Ectodermal cell (in vitro differentiated cells): ENCODE measurements at regions not wholly inside any gene's neighbourhood (a gene's known extent, or its start where the extent isn't known, plus 50 kb on each side); places are given as distances from the start of the nearest gene placed in this dataset.

Source experiments
- H3K27ac ChIP-seq: 2 replicates; pipeline ENCODE4 v1.7.0; 2013; ENCODE audit warnings: mild to moderate bottlenecking, low read depth, low read length; ENCODE audit not compliant: insufficient read depth, poor library complexity, severe bottlenecking
- H3K27me3 ChIP-seq: 2 replicates; pipeline ENCODE4 v1.7.0; 2013; ENCODE audit warnings: mild to moderate bottlenecking, low read length; ENCODE audit not compliant: insufficient read depth, control insufficient read depth, poor library complexity, severe bottlenecking
- H3K36me3 ChIP-seq: one replicate; pipeline ENCODE4 v1.7.0; 2013; ENCODE audit warnings: low read length; ENCODE audit not compliant: control insufficient read depth, insufficient read depth
- H3K4me1 ChIP-seq: one replicate; pipeline ENCODE4 v1.7.0; 2013; ENCODE audit warnings: low read length; ENCODE audit not compliant: control insufficient read depth, insufficient read depth
- H3K4me3 ChIP-seq: 2 replicates; pipeline ENCODE4 v1.7.0; 2013; ENCODE audit warnings: low read depth, low read length, control low read depth; ENCODE audit not compliant: insufficient read depth
- H3K9me3 ChIP-seq: 2 replicates; pipeline ENCODE4 v1.7.0; 2013; ENCODE audit warnings: mild to moderate bottlenecking, low read length, moderate library complexity; ENCODE audit not compliant: control insufficient read depth
- WGBS, 2 experiments: methylation state at CpG; one replicate each; pipeline ENCODE4 v1.1.7; 2013; ENCODE audit warnings: missing lambda C conversion rate in 2 of 2; 5-methylcytosine and 5-hydroxymethylcytosine counted together

DNA sequence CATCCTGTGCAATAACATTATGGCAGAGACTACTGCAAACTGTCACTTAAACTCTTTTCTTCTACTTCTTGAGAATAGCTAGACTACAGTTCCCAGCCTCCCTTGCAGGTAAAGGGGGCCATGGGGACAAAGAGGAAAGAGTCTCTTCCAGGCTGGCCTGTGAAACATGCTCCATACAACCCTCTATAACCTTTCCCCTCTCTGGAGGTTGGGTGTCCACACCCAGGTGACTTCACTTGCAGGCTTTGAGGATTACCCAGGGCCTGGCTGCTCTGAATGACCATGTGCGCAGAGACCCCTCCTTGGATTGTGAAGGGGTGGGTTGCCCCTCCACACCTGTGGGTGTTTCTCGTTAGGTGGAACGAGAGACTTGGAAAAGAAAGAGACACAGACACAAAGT, 84.1 kb downstream of the SEC61G start:
- no peaks in the 10 kb centered on the region for H3K27me3 ChIP-seq
- no peaks in the 10 kb centered on the region for H3K9me3 ChIP-seq
- H3K27ac ChIP-seq = no peak overlapping the region
- H3K4me1 ChIP-seq = no peaks in the 10 kb centered on the region
- WGBS, 2 experiments = 94 to 96% methylated on average over 3 of the region's 3 CpGs
- no peaks in the 10 kb centered on the region for H3K36me3 ChIP-seq
- H3K4me3 ChIP-seq = no peak overlapping the region

DNA sequence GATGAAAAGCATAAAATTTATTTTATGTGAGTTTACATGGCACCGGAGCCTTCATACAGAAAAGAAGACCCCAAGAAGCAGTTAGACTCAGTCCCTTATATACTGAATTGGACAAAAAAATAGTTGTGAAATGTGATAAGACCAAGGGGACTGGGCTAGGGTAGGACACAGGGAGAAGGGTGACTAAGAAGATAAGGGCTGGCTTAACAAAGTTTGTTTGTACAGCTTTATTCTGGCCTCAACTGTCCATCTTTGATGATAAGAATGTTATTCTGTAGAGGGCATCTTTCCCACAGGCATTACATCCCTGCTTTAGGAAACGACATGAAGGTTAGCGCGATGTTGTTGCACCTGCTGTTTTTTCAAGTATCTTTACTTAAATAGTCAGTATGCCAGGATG, 86.5 kb downstream of the SEC61G start:
- H3K9me3 ChIP-seq = no peaks in the 10 kb centered on the region
- 93 to 98% methylated on average over 4 of the region's 4 CpGs for WGBS, 2 experiments
- no peak overlapping the region for H3K27ac ChIP-seq
- H3K4me1 ChIP-seq = no peaks in the 10 kb centered on the region
- H3K27me3 ChIP-seq = no peaks in the 10 kb centered on the region
- no peak overlapping the region for H3K4me3 ChIP-seq
- no peaks in the 10 kb centered on the region for H3K36me3 ChIP-seq

DNA sequence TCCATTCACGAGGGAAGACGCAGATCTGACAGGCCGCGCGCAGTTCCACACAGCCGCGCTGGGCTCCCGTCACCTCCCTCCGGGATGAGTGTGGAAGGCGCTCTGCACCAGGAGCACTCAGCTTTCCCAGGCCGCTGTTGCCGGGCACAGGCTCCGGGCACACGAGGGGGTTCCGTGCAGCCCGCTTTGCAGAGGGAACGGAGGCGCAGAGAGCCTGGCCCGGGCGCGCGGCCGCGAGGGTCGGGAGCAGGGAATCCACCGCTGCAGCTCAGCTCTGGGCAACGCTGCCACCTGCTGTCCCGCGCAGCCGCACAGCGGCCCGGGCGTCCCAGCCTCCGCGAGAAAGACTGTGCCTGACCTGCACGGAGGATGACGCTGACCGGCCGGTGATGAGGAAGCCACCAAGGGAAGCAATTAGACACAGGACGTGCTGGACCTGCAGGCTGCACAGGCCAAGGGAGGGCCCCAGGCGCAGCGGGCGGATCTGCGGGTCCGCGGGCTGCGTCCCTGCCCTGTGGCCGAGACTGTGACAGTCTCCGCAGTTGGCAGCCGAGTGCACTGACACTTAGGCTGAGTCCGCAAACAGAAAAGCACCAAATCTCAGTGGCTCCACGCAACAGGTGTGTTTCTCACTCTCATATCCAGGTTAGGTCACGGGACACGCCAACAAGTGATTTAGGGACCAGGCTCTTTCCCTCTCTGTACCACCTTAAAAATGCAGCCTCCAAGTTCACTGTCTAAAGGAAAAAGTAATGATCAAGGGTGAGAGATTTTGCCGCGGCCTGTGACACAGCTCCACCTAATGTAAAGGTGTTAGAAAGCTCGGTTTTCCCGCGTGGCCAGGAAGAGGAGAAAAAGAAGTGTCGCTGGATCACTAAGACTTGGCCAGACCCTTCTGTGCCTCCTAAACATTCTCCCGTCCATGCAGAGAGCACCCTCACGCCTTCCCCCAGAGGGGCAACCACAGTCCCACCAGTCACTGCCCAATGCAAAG, 94.5 kb downstream of the SEC61G start:
- Histone ChIP-seq H3K36me3 (no peaks in the 10 kb centered on the region), H3K9me3 (no peaks in the 10 kb centered on the region), H3K4me3 (peak overlapping the region; percentile 47), H3K27me3 (peaks cover 32% of the 10 kb centered on the region), H3K4me1 (no peaks in the 10 kb centered on the region), H3K27ac (no peak overlapping the region)
- WGBS, 2 experiments = 9 to 11% methylated on average over 62 of the region's 62 CpGs

DNA sequence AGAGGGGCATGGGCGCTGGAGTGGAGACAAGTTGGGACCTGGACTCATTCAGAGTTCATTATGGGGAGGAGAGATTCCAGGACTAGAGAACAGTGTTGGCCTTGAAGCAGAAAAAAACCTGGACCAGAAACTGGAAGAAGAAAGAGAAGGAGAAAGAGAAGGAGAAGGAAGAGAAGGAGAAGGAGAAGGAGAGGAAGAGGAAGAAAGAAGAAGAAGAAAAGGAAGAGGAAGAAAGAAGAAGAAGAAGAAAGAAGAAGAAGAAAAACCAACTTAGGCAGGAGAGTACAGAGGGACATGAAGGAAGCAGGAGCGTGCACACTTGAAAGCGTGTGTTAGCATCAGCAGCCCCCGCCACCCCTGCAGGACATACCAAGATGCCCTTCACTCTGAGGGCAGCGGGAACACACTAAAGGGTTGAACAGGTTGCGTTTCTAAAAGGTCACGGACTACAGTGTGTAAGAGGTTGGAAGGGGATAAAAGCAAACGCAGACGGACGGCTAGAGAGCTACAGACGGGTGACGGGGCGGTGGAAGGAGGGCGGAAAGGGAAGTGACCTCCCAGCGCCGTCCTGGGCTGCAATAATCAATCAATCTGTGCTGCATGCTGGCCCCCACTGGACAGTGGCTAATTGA, 95.3 kb downstream of the SEC61G start:
- Histone ChIP-seq H3K9me3 (no peaks in the 10 kb centered on the region), H3K36me3 (no peaks in the 10 kb centered on the region), H3K27me3 (peaks cover 32% of the 10 kb centered on the region), H3K4me3 (peak overlapping the region; percentile 47), H3K4me1 (no peaks in the 10 kb centered on the region), H3K27ac (no peak overlapping the region)
- WGBS, 2 experiments = 38 to 40% methylated on average over 16 of the region's 16 CpGs

DNA sequence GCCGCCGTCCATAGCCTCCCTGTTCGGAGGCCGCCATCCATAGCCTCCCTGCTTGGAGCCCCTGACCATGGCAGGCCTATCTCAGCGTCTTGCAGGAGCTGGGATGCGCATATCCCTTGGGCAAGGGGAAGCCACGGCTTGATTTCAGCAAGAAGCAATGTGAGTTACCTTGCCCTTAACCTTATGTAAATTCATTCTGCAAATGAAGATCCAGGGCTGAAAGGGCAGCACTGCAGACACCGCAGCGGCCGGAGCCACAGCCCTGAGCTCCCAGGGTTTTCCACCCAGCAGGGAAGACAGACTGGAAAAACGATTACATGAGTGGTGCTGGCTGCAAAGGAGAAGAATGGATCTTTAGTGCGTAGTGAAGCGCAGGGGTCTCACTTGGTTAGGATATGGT, 95.8 kb downstream of the SEC61G start:
- H3K27me3 ChIP-seq = peaks cover 32% of the 10 kb centered on the region
- H3K4me3 ChIP-seq = no peak overlapping the region
- no peaks in the 10 kb centered on the region for H3K9me3 ChIP-seq
- no peak overlapping the region for H3K27ac ChIP-seq
- no peaks in the 10 kb centered on the region for H3K36me3 ChIP-seq
- 61 to 65% methylated on average over 13 of the region's 13 CpGs for WGBS, 2 experiments
- no peaks in the 10 kb centered on the region for H3K4me1 ChIP-seq

DNA sequence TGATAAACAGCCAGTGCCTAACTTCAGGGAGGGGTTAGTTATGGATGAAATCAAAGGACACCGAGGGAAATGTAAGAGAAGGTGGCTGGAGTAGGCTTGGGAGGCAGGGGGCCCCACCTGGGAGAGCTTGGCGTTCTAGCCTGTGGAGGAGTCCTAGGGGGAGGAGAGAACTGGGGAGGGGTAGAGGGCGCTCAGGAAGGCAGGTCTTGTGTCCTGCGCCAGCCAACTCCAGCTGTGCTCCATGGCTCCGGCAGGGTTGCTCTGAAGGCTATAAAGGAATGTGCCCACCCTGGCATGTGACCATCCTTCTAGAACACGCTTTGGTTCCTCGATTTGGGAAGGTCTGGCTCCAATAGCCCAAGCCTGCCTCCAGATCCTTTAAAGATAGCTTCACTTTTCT, 96.3 kb downstream of the SEC61G start:
- H3K9me3 ChIP-seq = no peaks in the 10 kb centered on the region
- no peaks in the 10 kb centered on the region for H3K36me3 ChIP-seq
- no peak overlapping the region for H3K27ac ChIP-seq
- H3K4me1 ChIP-seq = no peaks in the 10 kb centered on the region
- H3K4me3 ChIP-seq = no peak overlapping the region
- WGBS, 2 experiments = 82 to 83% methylated on average over 7 of the region's 7 CpGs
- peaks cover 32% of the 10 kb centered on the region for H3K27me3 ChIP-seq

DNA sequence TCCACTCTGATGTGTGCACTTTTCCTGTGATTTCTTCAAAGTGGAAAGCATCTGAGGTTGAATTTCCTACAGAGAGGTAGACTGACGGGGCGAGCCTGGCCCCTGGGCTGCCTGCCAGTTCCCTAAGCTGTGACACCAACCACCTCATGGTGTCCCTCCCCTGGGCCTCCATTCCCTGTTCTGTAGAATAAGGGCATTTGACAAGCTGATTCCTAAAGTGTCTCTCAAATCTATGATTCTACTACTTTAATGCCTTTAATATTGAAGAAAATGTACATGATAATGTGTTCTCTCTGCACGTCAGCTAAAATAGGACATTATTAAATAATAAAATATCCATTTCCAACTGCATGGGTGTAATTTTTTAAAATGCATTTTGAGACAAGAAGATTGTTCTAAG, 105.1 kb downstream of the SEC61G start:
- H3K4me1 ChIP-seq = no peaks in the 10 kb centered on the region
- H3K27ac ChIP-seq = no peak overlapping the region
- 92 to 96% methylated on average over 2 of the region's 3 CpGs for WGBS, 2 experiments

DNA sequence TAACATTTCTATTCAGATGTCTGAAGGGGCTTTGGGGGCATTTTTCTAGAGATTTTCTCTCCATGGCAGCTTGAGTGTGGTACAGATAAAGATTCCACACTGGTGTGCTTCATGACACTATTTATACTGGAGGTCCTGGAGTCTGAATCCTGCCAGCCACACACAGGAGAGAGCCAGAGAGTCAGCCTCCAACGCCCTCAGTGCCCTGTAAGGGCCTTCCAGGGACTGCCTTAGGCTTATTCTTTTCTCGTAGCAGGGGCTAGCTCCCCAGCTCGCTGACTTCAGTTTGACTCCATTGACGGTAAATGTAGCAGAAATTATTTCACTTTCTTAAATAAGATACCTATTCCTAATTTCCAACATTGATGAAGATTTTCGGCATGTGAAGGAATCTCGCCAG, 100.9 kb downstream of the VSTM2A start:
- Histone ChIP-seq H3K27ac (no peak overlapping the region), H3K27me3 (no peaks in the 10 kb centered on the region)
- 74 to 87% methylated on average over 5 to 6 of the region's 6 CpGs for WGBS, 2 experiments

More for the DNA sequence above, 105.1 kb downstream of the SEC61G start:
- Histone ChIP-seq H3K4me3 (no peak overlapping the region), H3K27me3 (no peaks in the 10 kb centered on the region), H3K9me3 (no peaks in the 10 kb centered on the region), H3K36me3 (no peaks in the 10 kb centered on the region)

DNA sequence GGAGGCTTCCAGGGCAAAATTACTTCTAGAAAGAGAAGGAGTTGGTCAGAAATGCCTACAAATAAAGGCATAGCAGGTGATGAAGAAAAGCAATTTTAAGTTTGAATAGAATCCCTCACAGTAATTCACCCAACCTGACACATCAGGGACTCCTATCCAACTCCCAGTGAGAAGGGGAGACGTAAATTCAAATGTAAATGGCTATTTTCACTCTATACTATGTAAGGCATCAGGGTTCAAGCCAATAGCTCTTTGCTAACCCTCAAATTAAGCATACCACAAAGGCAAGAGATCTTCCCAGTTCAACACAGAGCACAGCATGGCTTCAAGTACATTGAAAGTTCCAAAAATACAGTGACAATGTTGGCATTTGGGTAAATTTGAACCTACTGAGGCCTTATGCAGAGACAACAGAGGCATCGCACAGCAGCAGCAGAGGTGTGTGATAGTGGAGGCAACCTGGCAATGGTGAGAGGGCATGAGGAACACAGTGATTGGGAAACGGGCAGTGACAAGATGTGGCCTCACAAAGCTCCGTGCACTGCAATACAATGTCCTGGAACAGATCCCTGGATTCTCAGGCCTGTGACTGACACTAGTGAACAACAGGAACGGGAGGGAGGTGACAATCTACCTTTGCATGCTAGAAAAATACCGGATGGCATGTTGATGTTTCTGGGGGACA, 95.7 kb downstream of the VSTM2A start:
- Histone ChIP-seq H3K27me3 (no peaks in the 10 kb centered on the region), H3K4me3 (no peak overlapping the region), H3K36me3 (no peaks in the 10 kb centered on the region), H3K4me1 (no peaks in the 10 kb centered on the region), H3K9me3 (no peaks in the 10 kb centered on the region), H3K27ac (no peak overlapping the region)
- WGBS, 2 experiments = 60 to 62% methylated on average over 6 of the region's 6 CpGs

More for the DNA sequence above, 100.9 kb downstream of the VSTM2A start:
- H3K4me3 ChIP-seq = no peak overlapping the region
- H3K4me1 ChIP-seq = no peaks in the 10 kb centered on the region
- H3K9me3 ChIP-seq = no peaks in the 10 kb centered on the region
- no peaks in the 10 kb centered on the region for H3K36me3 ChIP-seq

DNA sequence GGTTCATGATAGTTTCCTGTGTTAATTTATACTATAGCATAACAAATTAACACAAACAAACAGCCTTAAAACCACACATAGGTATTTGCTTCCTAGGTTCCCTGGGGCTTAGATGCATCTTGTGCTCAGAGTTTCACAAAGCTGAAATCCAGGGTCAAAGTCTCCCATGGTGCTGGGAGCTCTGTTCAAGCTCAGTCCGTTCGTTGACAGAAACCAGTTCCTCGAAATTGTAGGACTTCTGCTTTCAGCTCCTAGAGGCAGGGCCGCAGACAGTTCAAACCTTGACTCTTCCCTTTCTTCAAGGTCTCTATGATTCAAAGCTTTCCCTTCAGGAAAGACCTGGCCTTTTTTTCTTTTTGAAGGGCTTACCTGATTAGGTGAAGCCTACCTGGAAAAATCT, 90.5 kb downstream of the VSTM2A start:
- Histone ChIP-seq H3K27me3 (no peaks in the 10 kb centered on the region), H3K4me1 (no peaks in the 10 kb centered on the region), H3K27ac (no peak overlapping the region), H3K4me3 (no peak overlapping the region), H3K9me3 (no peaks in the 10 kb centered on the region), H3K36me3 (no peaks in the 10 kb centered on the region)
- WGBS, 2 experiments = 73 to 75% methylated on average over 4 of the region's 4 CpGs
